ENCODE measurements at regions not wholly inside any gene's neighbourhood (a gene's known extent, or its start where the extent isn't known, plus 50 kb on each side); places are given as distances from the start of the nearest gene placed in this dataset.
"Not testable (repeated sequence)": the region's sequence is repeated elsewhere in the genome, so short reads cannot be mapped to it uniquely, and the experiment has no call there.

GRCh38 chr2:47652061-47652690, 81.4 kb upstream of the KCNK12 start:
- no peak for DNase-seq

- DNase-seq: peak; percentile 86
These were observed 80.5 kb upstream of the KCNK12 start for GRCh38 chr2:47651296-47651695.

GRCh38 chr2:47650001-47650535, 79.3 kb upstream of the KCNK12 start:
- DNase-seq: no peak

- DNase-seq: no peak
These were observed 74.5 kb upstream of the KCNK12 start for GRCh38 chr2:47645246-47645645.

- DNase-seq: no peak
These were observed 73.6 kb upstream of the KCNK12 start for GRCh38 chr2:47644351-47644750.

- no peak for DNase-seq
These were observed 70.6 kb upstream of the KCNK12 start for GRCh38 chr2:47641366-47641765.

- DNase-seq: no peak
These were observed 69.6 kb upstream of the KCNK12 start for GRCh38 chr2:47640356-47640755.

- DNase-seq: no peak
These were observed 68.7 kb upstream of the KCNK12 start for GRCh38 chr2:47639467-47639866.

- no peak for DNase-seq
These were observed 67.6 kb upstream of the KCNK12 start for GRCh38 chr2:47638430-47638829.

- no peak for DNase-seq
These were observed 65.9 kb upstream of the KCNK12 start for GRCh38 chr2:47636596-47637264.

- DNase-seq: no peak
These were observed 65.4 kb upstream of the KCNK12 start for GRCh38 chr2:47636176-47636575.

- no peak for DNase-seq
These were observed 62.0 kb upstream of the KCNK12 start for GRCh38 chr2:47632754-47633153.

- DNase-seq: no peak
These were observed 61.1 kb upstream of the KCNK12 start for GRCh38 chr2:47631792-47632398.

GRCh38 chr2:47631306-47631705, 60.5 kb upstream of the KCNK12 start:
- DNase-seq: no peak

GRCh38 chr2:47629501-47630460, 59.0 kb upstream of the KCNK12 start:
- no peak for DNase-seq

- DNase-seq: no peak
These were observed 58.1 kb upstream of the KCNK12 start for GRCh38 chr2:47628904-47629303.

- no peak for DNase-seq
These were observed 55.9 kb upstream of the KCNK12 start for GRCh38 chr2:47626664-47627063.

GRCh38 chr2:47623140-47623539, 52.4 kb upstream of the KCNK12 start:
- not testable (repeated sequence) for DNase-seq

GRCh38 chr2:47620770-47621437, 50.1 kb upstream of the KCNK12 start:
- DNase-seq: no peak

Measured in DMS153 (cell line).